Hepatocyte (in vitro differentiated cells): ENCODE measurements at regions not wholly inside any gene's neighbourhood (a gene's known extent, or its start where the extent isn't known, plus 50 kb on each side); places are given as distances from the start of the nearest gene placed in this dataset.

Experiments used
- EZH2 ChIP-seq: fragments of 200-600 bp; sonication (generic); IDR thresholded peaks from 2 replicates; pipeline ENCODE4 v1.6.1; 2016; ENCODE audit warnings: antibody characterized with exemption, mild to moderate bottlenecking, borderline replicate concordance
- TF ChIP-seq, protein P1 (sequence below): fragments of 200-600 bp; sonication (generic); IDR thresholded peaks from 2 replicates; pipeline ENCODE4 v1.5.1; 2016; ENCODE audit warnings: antibody characterized with exemption, mild to moderate bottlenecking; ENCODE audit not compliant: poor library complexity

GRCh38 chrX:131366407-131366806 is 77.3 kb upstream of the IGSF1 start:
- TF ChIP-seq, protein P1, sequence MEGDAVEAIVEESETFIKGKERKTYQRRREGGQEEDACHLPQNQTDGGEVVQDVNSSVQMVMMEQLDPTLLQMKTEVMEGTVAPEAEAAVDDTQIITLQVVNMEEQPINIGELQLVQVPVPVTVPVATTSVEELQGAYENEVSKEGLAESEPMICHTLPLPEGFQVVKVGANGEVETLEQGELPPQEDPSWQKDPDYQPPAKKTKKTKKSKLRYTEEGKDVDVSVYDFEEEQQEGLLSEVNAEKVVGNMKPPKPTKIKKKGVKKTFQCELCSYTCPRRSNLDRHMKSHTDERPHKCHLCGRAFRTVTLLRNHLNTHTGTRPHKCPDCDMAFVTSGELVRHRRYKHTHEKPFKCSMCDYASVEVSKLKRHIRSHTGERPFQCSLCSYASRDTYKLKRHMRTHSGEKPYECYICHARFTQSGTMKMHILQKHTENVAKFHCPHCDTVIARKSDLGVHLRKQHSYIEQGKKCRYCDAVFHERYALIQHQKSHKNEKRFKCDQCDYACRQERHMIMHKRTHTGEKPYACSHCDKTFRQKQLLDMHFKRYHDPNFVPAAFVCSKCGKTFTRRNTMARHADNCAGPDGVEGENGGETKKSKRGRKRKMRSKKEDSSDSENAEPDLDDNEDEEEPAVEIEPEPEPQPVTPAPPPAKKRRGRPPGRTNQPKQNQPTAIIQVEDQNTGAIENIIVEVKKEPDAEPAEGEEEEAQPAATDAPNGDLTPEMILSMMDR: peak; percentile 33
- no peak for TF ChIP-seq EZH2
